DOHH2 (cell line): ENCODE measurements at regions not wholly inside any gene's neighbourhood (a gene's known extent, or its start where the extent isn't known, plus 50 kb on each side); places are given as distances from the start of the nearest gene placed in this dataset.

ENCODE experiments used
- H3F3A ChIP-seq: fragments of 200-600 bp; sonication (generic), shearing (Covaris generic); 2 replicates; pipeline ENCODE4 v1.6.0; 2016; ENCODE audit warnings: antibody characterized with exemption, mild to moderate bottlenecking; ENCODE audit not compliant: control insufficient read depth, insufficient read depth
- H3K27ac ChIP-seq: fragments of 200-600 bp; sonication (generic); 2 replicates; pipeline ENCODE4 v1.5.1; 2014; ENCODE audit warnings: low read depth, mild to moderate bottlenecking, low read length, moderate library complexity
- H3K27me3 ChIP-seq: fragments of 200-600 bp; sonication (generic); 2 replicates; pipeline ENCODE4 v1.6.1; 2014; ENCODE audit warnings: mild to moderate bottlenecking, low read length, mixed read lengths; ENCODE audit not compliant: control insufficient read depth
- H3K36me3 ChIP-seq: fragments of 200-600 bp; sonication (generic); 2 replicates; pipeline ENCODE4 v1.6.1; 2014; ENCODE audit warnings: mild to moderate bottlenecking, low read length, moderate library complexity, mixed read lengths; ENCODE audit not compliant: control insufficient read depth
- H3K4me1 ChIP-seq: fragments of 200-600 bp; sonication (generic); 2 replicates; pipeline ENCODE4 v1.6.1; 2014; ENCODE audit warnings: mild to moderate bottlenecking, low read length, mixed read lengths; ENCODE audit not compliant: control insufficient read depth
- H3K4me2 ChIP-seq: fragments of 200-600 bp; sonication (generic); 2 replicates; pipeline ENCODE4 v1.6.0; 2014; ENCODE audit warnings: mild to moderate bottlenecking, low read length, moderate library complexity
- H3K4me3 ChIP-seq: fragments of 200-600 bp; sonication (generic); 2 replicates; pipeline ENCODE4 v1.5.1; 2014; ENCODE audit warnings: mild to moderate bottlenecking, low read length, mixed read lengths
- H3K79me2 ChIP-seq: fragments of 200-600 bp; sonication (generic); 2 replicates; pipeline ENCODE4 v1.6.1; 2014; ENCODE audit warnings: mild to moderate bottlenecking, low read length, mixed read lengths; ENCODE audit not compliant: control insufficient read depth
- H3K9me2 ChIP-seq: fragments of 200-600 bp; sonication (generic); replicated peaks from 2 replicates; pipeline ENCODE4 v1.6.1; 2014; ENCODE audit warnings: mild to moderate bottlenecking, low read length, mixed read lengths; ENCODE audit not compliant: control insufficient read depth
- H3K9me3 ChIP-seq: fragments of 200-600 bp; sonication (generic); 2 replicates; pipeline ENCODE4 v1.6.1; 2014; ENCODE audit warnings: antibody characterized with exemption, low read length, mixed read lengths; ENCODE audit not compliant: control insufficient read depth, insufficient read depth
- H4K20me1 ChIP-seq: fragments of 200-600 bp; sonication (generic); 2 replicates; pipeline ENCODE4 v1.6.0; 2014; ENCODE audit warnings: low read depth, mild to moderate bottlenecking, antibody characterized with exemption, low read length, moderate library complexity; ENCODE audit not compliant: control insufficient read depth, insufficient read depth
- EZH2phosphoT487 ChIP-seq: fragments of 200-600 bp; sonication (generic); IDR thresholded peaks from 2 replicates; pipeline ENCODE4 v1.6.1; 2017; ENCODE audit warnings: borderline replicate concordance, mild to moderate bottlenecking, antibody characterized with exemption, low read length, moderate library complexity, mixed read lengths
- TF ChIP-seq, protein P1 (sequence below): fragments of 200-600 bp; sonication (generic); IDR thresholded peaks from one replicate; pipeline ENCODE4 v1.5.1; 2014; ENCODE audit warnings: antibody characterized with exemption, mild to moderate bottlenecking, low read depth, low read length; ENCODE audit not compliant: poor library complexity, severe bottlenecking

DNA sequence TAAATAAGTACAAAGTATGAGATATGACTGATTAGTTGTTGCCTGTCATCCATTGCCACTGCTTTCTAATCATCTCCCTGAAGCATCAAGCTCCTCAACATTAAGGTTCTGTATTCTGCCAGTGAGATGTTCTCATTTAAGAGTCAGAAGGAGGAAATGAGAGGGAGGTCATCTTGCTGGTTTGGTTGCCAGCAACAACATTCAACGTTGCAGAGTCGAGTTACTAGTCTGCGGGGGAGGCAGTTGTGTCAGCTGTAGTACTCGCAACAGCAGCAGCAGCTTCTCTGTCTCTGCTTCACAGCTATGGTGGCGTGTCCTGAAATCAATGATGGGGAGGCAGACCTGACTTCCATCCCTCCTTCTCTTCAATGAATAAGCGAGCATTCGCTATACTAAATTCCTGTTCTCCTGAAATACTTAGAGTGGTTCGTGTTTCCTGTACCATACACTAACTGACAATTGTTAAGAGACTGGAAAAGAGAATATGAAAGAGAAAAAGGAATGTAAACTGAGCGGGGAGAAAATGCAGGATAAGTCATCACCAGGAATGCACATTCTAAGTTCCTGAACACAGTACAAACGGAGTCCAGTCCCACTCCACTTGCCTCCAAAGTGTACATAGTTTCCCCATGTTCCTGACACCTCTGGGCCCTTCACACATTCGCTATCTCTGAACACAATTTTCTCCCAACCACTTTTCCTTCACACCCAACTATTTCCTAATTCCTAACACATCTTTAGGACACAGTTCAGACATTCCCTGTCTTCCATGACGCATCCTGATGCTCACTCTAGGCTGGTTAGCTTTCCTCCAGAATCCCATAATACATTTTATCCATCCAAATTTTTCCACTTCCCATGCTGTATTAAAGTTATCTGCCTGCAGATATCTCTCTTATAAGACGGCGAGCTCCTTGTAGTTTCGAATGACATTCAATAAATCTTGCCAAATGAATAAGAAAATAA lies 263.0 kb downstream of the KLF12 start:
- no peak overlapping the region for H3K27ac ChIP-seq
- TF ChIP-seq, protein P1, sequence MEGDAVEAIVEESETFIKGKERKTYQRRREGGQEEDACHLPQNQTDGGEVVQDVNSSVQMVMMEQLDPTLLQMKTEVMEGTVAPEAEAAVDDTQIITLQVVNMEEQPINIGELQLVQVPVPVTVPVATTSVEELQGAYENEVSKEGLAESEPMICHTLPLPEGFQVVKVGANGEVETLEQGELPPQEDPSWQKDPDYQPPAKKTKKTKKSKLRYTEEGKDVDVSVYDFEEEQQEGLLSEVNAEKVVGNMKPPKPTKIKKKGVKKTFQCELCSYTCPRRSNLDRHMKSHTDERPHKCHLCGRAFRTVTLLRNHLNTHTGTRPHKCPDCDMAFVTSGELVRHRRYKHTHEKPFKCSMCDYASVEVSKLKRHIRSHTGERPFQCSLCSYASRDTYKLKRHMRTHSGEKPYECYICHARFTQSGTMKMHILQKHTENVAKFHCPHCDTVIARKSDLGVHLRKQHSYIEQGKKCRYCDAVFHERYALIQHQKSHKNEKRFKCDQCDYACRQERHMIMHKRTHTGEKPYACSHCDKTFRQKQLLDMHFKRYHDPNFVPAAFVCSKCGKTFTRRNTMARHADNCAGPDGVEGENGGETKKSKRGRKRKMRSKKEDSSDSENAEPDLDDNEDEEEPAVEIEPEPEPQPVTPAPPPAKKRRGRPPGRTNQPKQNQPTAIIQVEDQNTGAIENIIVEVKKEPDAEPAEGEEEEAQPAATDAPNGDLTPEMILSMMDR, result no peak
- TF ChIP-seq EZH2phosphoT487, result no peak
- H3K27me3 ChIP-seq, result no peaks in the 10 kb centered on the region
- H3K79me2 ChIP-seq, result no peaks in the 10 kb centered on the region
- H3K9me3 ChIP-seq, result no peaks in the 10 kb centered on the region
- no peaks in the 10 kb centered on the region for H3K9me2 ChIP-seq
- H3F3A ChIP-seq, result no peaks in the 10 kb centered on the region; the same call in 1 of the 2 replicates
- H3K4me3 ChIP-seq, result no peak overlapping the region
- no peak overlapping the region for H3K4me2 ChIP-seq
- no peaks in the 10 kb centered on the region for H3K36me3 ChIP-seq
- no peaks in the 10 kb centered on the region for H4K20me1 ChIP-seq
- no peaks in the 10 kb centered on the region for H3K4me1 ChIP-seq

DNA sequence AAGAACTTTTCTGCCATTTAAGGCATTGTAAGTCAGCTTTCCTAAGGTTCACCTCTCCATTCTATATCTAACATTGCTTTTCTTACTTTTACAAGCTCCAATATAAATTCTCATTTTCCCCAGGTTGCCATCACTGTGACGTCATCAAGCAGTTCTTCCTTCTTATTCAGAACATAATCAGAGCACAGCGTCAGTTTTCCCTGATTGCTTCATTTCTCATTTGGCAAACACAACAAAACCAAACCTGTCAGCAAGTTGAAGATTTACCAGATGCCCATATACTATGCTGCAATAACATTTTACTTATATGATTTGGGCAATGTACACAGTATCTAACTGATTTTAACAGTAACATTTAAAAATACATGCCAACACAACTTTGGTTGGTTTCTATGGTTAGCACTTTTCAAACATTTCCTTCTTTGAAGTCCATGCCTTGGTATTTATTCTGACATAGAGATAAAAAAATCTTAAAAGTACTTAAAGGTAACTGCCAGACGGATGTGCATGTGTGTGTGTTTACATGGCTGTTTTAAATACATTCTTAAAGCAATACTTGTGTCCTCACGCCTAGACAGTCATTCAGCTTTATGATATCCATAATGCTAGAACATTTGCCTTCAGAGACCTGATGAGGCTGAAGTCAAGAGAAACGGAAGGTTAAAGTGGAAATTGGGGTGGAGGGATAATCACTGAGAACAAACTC lies 264.0 kb downstream of the KLF12 start:
- no peaks in the 10 kb centered on the region for H3K9me2 ChIP-seq
- no peaks in the 10 kb centered on the region for H3K9me3 ChIP-seq
- no peaks in the 10 kb centered on the region for H3K36me3 ChIP-seq
- no peak for TF ChIP-seq EZH2phosphoT487
- TF ChIP-seq, protein P1, result no peak
- no peaks in the 10 kb centered on the region for H4K20me1 ChIP-seq
- no peaks in the 10 kb centered on the region for H3K4me1 ChIP-seq
- H3K4me3 ChIP-seq, result no peak overlapping the region
- no peak overlapping the region for H3K4me2 ChIP-seq
- no peaks in the 10 kb centered on the region for H3K79me2 ChIP-seq
- H3F3A ChIP-seq, result no peaks in the 10 kb centered on the region
- H3K27ac ChIP-seq, result no peak overlapping the region
- H3K27me3 ChIP-seq, result no peaks in the 10 kb centered on the region

DNA sequence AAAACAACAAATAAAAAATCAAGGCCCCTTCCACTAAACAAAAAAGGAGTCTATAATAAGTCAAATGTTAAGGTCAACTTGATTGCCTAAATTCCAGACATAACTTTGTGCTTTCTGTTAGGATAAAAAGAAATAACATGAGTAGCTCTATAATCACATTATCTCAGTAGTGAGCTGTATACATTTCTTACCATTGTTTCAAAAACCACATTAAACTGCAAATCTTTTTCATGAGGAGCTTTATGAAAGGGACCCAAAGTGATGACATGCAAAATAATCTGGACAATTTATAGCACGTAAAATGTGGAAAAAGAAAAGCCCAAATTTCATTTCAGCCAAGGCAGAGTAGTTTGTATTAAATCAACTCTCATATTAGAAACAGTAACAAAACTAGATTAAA lies 269.2 kb downstream of the KLF12 start:
- no peaks in the 10 kb centered on the region for H3K79me2 ChIP-seq
- TF ChIP-seq, protein P1, result no peak
- no peak for TF ChIP-seq EZH2phosphoT487

More for the DNA sequence above, 269.2 kb downstream of the KLF12 start:
- Histone ChIP-seq H3K4me1 (peaks cover 4% of the 10 kb centered on the region), H3F3A (no peaks in the 10 kb centered on the region), H3K27ac (no peak overlapping the region), H3K4me3 (no peak overlapping the region), H3K9me2 (no peaks in the 10 kb centered on the region), H4K20me1 (no peaks in the 10 kb centered on the region), H3K36me3 (0 out of 2 replicates have a peak, but pooled peaks cover 2% of the 10 kb centered on the region), H3K9me3 (no peaks in the 10 kb centered on the region), H3K27me3 (no peaks in the 10 kb centered on the region), H3K4me2 (no peak overlapping the region)
